A673 (cell line): ENCODE measurements at regions not wholly inside any gene's neighbourhood (a gene's known extent, or its start where the extent isn't known, plus 50 kb on each side); places are given as distances from the start of the nearest gene placed in this dataset.

Experiments used
- BruUV-seq: library from RNA; stranded (reverse); fragments of 400-500 nt; replicated peaks from 2 replicates; lab custom pipeline; 2021; lab: Mats Ljungman, UMichigan
- CTCF ChIA-PET: fragments of 300-600 bp; sonication (Branson Sonifier 250); formaldehyde crosslinking; loops from one replicate; lab custom pipeline; 2022; ENCODE audit warnings: antibody characterized with exemption; lab: Charles Lee
- POLR2A ChIA-PET: fragments of 300-600 bp; sonication (Branson Sonifier 250); formaldehyde crosslinking; loops from one replicate; lab custom pipeline; 2022; ENCODE audit warnings: antibody characterized with exemption; ENCODE audit not compliant: low non-redundant PET; lab: Charles Lee
- DNase-seq: peaks from one replicate; pipeline ENCODE4 v3.0.0-alpha.2; 2015; ENCODE audit warnings: low spot score
- H3K27ac ChIP-seq: fragments of 200-600 bp; sonication (generic); 2 replicates; pipeline ENCODE4 v1.5.1; 2016; ENCODE audit warnings: mixed run types, low read depth, mild to moderate bottlenecking, mixed read lengths, antibody characterized with exemption, low read length; ENCODE audit not compliant: poor library complexity, severe bottlenecking
- H3K27me3 ChIP-seq: fragments of 200-600 bp; sonication (generic); replicated peaks from 2 replicates; pipeline ENCODE4 v1.6.1; 2017; ENCODE audit warnings: mixed run types, low read depth, mild to moderate bottlenecking, mixed read lengths, antibody characterized with exemption, low read length; ENCODE audit not compliant: insufficient read depth, poor library complexity
- H3K36me3 ChIP-seq: fragments of 200-600 bp; sonication (generic); 2 replicates; pipeline ENCODE4 v1.6.1; 2016; ENCODE audit warnings: mixed run types, mild to moderate bottlenecking, mixed read lengths, antibody characterized with exemption, low read length; ENCODE audit not compliant: insufficient read depth, poor library complexity, severe bottlenecking
- H3K4me1 ChIP-seq: fragments of 200-600 bp; sonication (generic); 2 replicates; pipeline ENCODE4 v1.6.1; 2017; ENCODE audit warnings: mixed run types, mild to moderate bottlenecking, mixed read lengths, antibody characterized with exemption, low read length; ENCODE audit not compliant: insufficient read depth, poor library complexity, severe bottlenecking
- H3K4me3 ChIP-seq: fragments of 200-600 bp; sonication (generic); 2 replicates; pipeline ENCODE4 v1.5.1; 2016; ENCODE audit warnings: low read depth, mixed run types, mild to moderate bottlenecking, mixed read lengths, low read length; ENCODE audit not compliant: poor library complexity, severe bottlenecking
- H3K9me3 ChIP-seq: fragments of 200-600 bp; sonication (generic); 2 replicates; pipeline ENCODE4 v1.6.1; 2016; ENCODE audit warnings: mixed run types, low read depth, mild to moderate bottlenecking, mixed read lengths, antibody characterized with exemption, low read length; ENCODE audit not compliant: poor library complexity, severe bottlenecking
- CTCF ChIP-seq: fragments of 300-800, 200-600 bp; sonication (generic); conservative IDR thresholded peaks from 2 replicates; pipeline ENCODE4 v1.5.1; 2017; ENCODE audit warnings: low read depth, mild to moderate bottlenecking, antibody characterized with exemption, low read length, moderate library complexity, mixed read lengths
- EZH2 ChIP-seq: fragments of 200-600 bp; sonication (generic); IDR thresholded peaks from 2 replicates; pipeline ENCODE4 v1.6.1; 2017; ENCODE audit warnings: borderline replicate concordance, low read depth, mild to moderate bottlenecking, mixed read lengths, antibody characterized with exemption, low read length; ENCODE audit not compliant: poor library complexity, severe bottlenecking
- intact Hi-C: fragments of 100-400 bp; cut with micrococcal nuclease; formaldehyde crosslinking; loops from one replicate; pipeline ENCODE4 v1.10.0; 2022; ENCODE audit not compliant: unreplicated experiment

- Histone ChIP-seq H3K27ac (no peak overlapping the region), H3K4me1 (peaks cover 23% of the 10 kb centered on the region), H3K9me3 (no peaks in the 10 kb centered on the region), H3K36me3 (no peaks in the 10 kb centered on the region), H3K27me3 (no peaks in the 10 kb centered on the region), H3K4me3 (no peak overlapping the region)
- POLR2A ChIA-PET, result no interaction called here
- no peak for TF ChIP-seq EZH2
- TF ChIP-seq CTCF, result no peak
- BruUV-seq, result no TSS peak
- CTCF ChIA-PET, result no interaction called here
- no peak for DNase-seq
- intact Hi-C loops, result no loop called here
Measured at GRCh38 chr5:167812871-167813270, 478.6 kb upstream of the WWC1 start.

GRCh38 chr5:167813389-167813788 is 478.1 kb upstream of the WWC1 start:
- no TSS peak for BruUV-seq

GRCh38 chr5:167814040-167814439 is 477.4 kb upstream of the WWC1 start:
- intact Hi-C loops, result no loop called here
- H3K27me3 ChIP-seq, result no peaks in the 10 kb centered on the region
- DNase-seq, result no peak
- no peaks in the 10 kb centered on the region for H3K9me3 ChIP-seq
- no peaks in the 10 kb centered on the region for H3K36me3 ChIP-seq
- H3K4me1 ChIP-seq, result peaks cover 19% of the 10 kb centered on the region
- no peak overlapping the region for H3K27ac ChIP-seq
- no peak overlapping the region for H3K4me3 ChIP-seq
- TF ChIP-seq CTCF, result no peak
- no peak for TF ChIP-seq EZH2
- CTCF ChIA-PET, result no interaction called here
- no TSS peak for BruUV-seq
- POLR2A ChIA-PET, result no interaction called here

More at GRCh38 chr5:167813389-167813788, 478.1 kb upstream of the WWC1 start:
- intact Hi-C loops, result no loop called here
- H3K36me3 ChIP-seq, result no peaks in the 10 kb centered on the region
- H3K4me1 ChIP-seq, result peaks cover 19% of the 10 kb centered on the region
- TF ChIP-seq EZH2 (no peak), CTCF (no peak)
- no peaks in the 10 kb centered on the region for H3K9me3 ChIP-seq
- H3K27me3 ChIP-seq, result no peaks in the 10 kb centered on the region
- no peak overlapping the region for H3K27ac ChIP-seq
- CTCF ChIA-PET, result no interaction called here
- POLR2A ChIA-PET, result no interaction called here
- H3K4me3 ChIP-seq, result no peak overlapping the region
- DNase-seq, result no peak
